Memory B cell (primary cell): ENCODE measurements at regions not wholly inside any gene's neighbourhood (a gene's known extent, or its start where the extent isn't known, plus 50 kb on each side); places are given as distances from the start of the nearest gene placed in this dataset.
"Not testable (repeated sequence)": the region's sequence is repeated elsewhere in the genome, so short reads cannot be mapped to it uniquely, and the experiment has no call there.

ENCODE experiments used
- ATAC-seq: fragments of 150-1000 bp; cut with Tn5 transposase; 2 replicates; pipeline ENCODE4 v1.10.0; 2021; ENCODE audit warnings: low read depth, mild to moderate bottlenecking, moderate library complexity
- DNase-seq, 2 donors: peaks; one replicate each; pipeline ENCODE4 v3.0.0; 2022; ENCODE audit warnings: low spot score in 2 of 2
- H3K27ac Mint-ChIP-seq: one replicate; pipeline ENCODE4 v1.8.0; 2022; ENCODE audit warnings: mild to moderate bottlenecking, moderate library complexity, mixed read lengths
- H3K27me3 Mint-ChIP-seq: one replicate; pipeline ENCODE4 v1.8.0; 2022; ENCODE audit warnings: mixed read lengths
- H3K36me3 Mint-ChIP-seq: one replicate; pipeline ENCODE4 v1.8.0; 2022; ENCODE audit warnings: mild to moderate bottlenecking, mixed read lengths
- H3K4me1 Mint-ChIP-seq: one replicate; pipeline ENCODE4 v1.8.0; 2022; ENCODE audit warnings: mixed read lengths
- H3K4me3 Mint-ChIP-seq: one replicate; pipeline ENCODE4 v1.8.0; 2022; ENCODE audit warnings: mild to moderate bottlenecking, moderate library complexity, mixed read lengths
- H3K9me3 Mint-ChIP-seq: one replicate; pipeline ENCODE4 v1.8.0; 2022; ENCODE audit warnings: mixed read lengths

DNA sequence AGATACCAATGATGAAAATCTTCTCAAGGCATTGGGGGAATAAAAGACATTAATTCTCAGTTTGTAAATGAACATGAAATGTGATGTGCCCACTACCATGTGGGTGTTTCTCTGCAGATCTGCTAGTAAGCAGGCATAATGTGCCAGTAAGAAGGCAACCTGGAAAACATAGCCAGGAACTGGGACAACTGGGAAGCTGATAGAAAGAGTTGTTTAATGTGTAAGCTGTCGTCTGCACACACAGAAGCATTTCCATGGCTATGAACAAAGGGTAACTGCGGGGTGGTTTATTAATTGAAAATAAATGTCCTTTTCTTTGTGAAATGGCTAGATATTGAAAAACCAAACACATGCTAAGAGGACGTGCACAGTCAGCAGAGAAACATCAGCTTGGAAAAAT is 52.0 kb downstream of the ZC3H11B start:
- ATAC-seq (no peak), DNase-seq (no peak)
- no peak overlapping the region for H3K27ac Mint-ChIP-seq
- H3K27me3 Mint-ChIP-seq, result no peaks in the 10 kb centered on the region
- H3K4me1 Mint-ChIP-seq, result no peaks in the 10 kb centered on the region
- no peaks in the 10 kb centered on the region for H3K9me3 Mint-ChIP-seq
- H3K4me3 Mint-ChIP-seq, result no peak overlapping the region
- no peaks in the 10 kb centered on the region for H3K36me3 Mint-ChIP-seq

DNA sequence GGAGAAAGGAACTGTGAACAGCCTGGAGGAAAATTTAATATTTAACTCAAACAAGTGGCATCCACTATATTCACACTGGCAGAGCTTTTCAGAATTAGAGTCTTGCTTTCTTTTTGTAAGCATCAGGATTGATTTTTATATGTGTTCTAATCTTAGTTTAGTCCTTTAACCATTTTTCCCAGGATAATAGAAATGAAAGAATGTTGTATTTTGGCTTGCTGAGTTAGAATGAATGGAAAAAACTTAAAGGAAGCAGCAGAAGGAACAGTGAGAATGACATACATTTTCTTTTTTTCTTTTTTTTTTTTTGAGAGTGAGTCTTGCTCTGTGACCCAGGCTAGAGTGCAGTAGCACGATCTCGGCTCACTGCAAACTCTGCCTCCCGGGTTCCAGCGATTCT is 53.0 kb downstream of the ZC3H11B start:
- ATAC-seq (no peak), DNase-seq (no peak)
- Mint-ChIP-seq H3K4me1 (no peaks in the 10 kb centered on the region), H3K27ac (no peak overlapping the region), H3K27me3 (no peaks in the 10 kb centered on the region), H3K36me3 (no peaks in the 10 kb centered on the region), H3K4me3 (no peak overlapping the region), H3K9me3 (no peaks in the 10 kb centered on the region)

DNA sequence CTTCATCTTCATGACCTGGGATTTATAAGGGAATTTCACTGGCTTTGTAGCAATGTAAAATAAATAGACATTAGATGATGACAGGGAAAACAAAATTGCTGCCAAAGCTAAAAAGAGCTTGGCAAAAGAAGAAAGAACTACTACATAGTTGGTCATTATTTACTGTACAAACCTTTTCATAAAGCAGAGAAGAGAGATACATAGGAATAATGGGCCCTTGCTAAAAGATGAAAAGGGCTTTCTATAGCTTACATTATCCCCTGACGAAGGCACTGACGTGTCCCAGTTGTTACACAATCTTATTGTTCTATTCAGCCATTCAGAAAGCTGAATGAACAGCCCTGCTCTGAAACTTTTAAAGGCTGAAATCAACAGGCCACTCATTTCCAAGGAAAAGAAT is 57.1 kb downstream of the ZC3H11B start:
- ATAC-seq, result no peak
- Mint-ChIP-seq H3K4me1 (no peaks in the 10 kb centered on the region), H3K27ac (no peak overlapping the region), H3K36me3 (no peaks in the 10 kb centered on the region), H3K9me3 (no peaks in the 10 kb centered on the region), H3K4me3 (no peak overlapping the region), H3K27me3 (peaks cover 3% of the 10 kb centered on the region)
- DNase-seq, result no peak

DNA sequence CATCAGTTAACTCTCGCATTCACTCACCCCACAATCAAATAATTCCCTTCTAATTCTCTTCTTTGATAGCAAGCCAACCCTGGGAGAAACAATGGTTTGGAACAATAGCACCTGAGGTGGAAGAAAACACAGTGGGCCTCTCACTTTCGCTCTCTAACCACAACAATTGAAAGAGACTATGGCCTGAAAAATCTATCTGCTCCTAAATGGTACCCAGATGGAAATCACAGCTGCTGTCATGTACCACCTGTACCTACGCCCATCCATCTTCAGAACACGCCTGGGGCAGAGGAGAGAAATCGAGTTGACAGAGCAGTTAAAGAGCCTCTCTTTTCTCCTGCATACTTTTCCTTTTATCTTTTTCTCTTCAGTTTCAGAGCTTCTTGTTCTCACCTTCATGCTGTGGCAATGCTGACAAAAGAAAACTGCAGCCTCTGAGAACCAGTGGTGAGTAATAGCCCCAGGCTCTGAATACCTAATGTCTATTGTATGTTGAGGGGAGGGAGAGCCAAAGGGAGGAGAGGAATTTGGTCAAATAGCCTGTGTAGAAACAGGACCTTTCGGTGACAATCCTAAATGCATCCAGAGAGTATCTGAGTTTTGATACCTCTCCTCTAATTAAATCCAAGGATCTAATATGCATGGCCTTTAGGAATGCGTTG is 57.7 kb downstream of the ZC3H11B start:
- Mint-ChIP-seq H3K4me3 (no peak overlapping the region), H3K9me3 (no peaks in the 10 kb centered on the region), H3K27me3 (peaks cover 3% of the 10 kb centered on the region), H3K36me3 (no peaks in the 10 kb centered on the region), H3K27ac (no peak overlapping the region), H3K4me1 (no peaks in the 10 kb centered on the region)
- DNase-seq (no peak), ATAC-seq (no peak)

DNA sequence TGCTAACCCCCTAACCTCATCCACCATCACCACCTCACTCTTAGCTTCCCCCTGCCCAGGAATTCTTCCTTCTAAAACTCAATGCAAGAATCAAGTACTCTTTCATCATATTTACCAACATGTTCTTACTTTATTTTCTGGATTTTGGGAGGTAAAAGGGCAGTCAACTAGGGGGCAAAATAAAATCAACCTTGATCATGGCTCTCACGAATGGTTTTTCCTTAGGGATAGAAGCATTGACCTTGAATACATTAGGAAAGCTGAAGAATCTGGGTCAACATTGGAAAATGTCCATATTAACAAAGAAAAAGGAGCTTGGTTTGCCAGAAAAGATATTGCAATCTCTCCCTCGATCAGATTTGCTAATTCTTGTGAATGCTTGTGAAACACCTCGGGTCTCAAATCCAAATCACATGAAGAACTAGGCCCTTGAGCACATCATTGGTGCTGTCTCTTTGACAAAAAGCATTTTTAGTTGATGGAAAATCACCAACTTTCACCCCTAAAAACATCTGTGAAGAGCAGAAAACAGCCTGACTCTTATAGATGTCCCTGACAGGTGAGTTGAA is 58.9 kb downstream of the ZC3H11B start:
- Mint-ChIP-seq H3K27ac (no peak overlapping the region), H3K36me3 (no peaks in the 10 kb centered on the region), H3K27me3 (peaks cover 3% of the 10 kb centered on the region), H3K9me3 (no peaks in the 10 kb centered on the region), H3K4me3 (no peak overlapping the region), H3K4me1 (no peaks in the 10 kb centered on the region)
- ATAC-seq (no peak), DNase-seq (no peak)

DNA sequence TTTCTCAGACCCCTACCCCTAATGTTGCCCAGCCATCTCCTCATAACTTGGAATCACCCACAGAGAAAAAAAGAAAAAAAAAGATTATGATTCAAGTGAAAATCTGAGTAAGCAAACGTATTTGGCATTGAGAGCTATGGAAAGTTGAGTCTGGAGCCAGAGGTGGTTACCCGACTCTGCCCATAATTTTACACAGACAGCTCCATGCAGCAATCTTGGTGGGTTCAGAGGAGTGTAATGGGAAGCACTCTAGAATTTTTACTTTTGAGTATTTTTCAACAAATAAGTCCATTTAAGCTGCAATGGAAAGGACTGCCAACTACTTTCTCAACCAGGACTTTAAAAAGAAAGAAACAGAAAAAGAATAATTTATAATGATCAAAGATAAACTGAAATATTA is 62.7 kb downstream of the ZC3H11B start:
- H3K9me3 Mint-ChIP-seq, result no peaks in the 10 kb centered on the region
- no peaks in the 10 kb centered on the region for H3K4me1 Mint-ChIP-seq
- H3K36me3 Mint-ChIP-seq, result no peaks in the 10 kb centered on the region

DNA sequence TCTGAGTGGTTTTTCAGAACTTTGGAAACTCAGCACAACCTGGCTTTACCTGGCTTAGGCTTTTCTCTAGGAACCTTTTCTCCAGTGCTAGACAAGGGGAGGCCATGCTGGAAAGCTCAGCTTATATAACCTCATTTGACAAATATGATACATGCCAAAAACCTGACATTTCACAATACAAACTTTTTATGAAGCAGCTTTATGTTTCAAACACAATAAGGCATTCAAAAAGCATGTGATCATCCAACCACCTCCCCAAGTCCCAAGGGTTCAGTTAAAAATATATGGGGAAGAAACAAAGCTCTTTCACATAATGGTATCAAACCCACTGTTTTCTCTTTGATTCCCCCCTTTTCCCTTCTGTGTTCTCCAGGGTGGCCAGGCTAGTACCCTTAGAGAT is 63.7 kb downstream of the ZC3H11B start:
- Mint-ChIP-seq H3K4me3 (no peak overlapping the region), H3K27ac (no peak overlapping the region), H3K27me3 (peaks cover 4% of the 10 kb centered on the region), H3K4me1 (no peaks in the 10 kb centered on the region), H3K36me3 (no peaks in the 10 kb centered on the region), H3K9me3 (no peaks in the 10 kb centered on the region)
- DNase-seq (no peak), ATAC-seq (no peak)

More for the DNA sequence above, 62.7 kb downstream of the ZC3H11B start:
- Mint-ChIP-seq H3K27ac (no peak overlapping the region), H3K27me3 (peaks cover 4% of the 10 kb centered on the region), H3K4me3 (no peak overlapping the region)
- DNase-seq, result no peak
- ATAC-seq, result no peak

DNA sequence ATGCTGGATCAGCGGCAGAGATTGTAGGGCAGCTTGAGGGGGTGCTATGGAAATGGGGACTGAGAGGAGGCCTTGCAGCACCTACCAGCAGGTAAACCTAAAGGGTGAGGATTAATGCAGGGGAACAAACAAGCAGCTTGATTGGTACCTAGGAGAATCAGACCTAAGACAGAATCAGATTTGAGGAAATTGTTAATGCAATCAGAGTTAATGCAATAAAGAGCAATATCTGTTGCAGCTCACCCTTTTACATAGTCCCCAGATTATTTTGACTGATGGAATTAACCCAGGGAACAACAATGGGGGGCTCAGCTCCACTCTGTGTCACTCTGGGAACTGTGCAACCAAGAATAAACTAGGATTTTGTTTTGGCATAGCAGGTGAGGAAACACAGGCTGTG is 64.5 kb downstream of the ZC3H11B start:
- Mint-ChIP-seq H3K9me3 (no peaks in the 10 kb centered on the region), H3K4me1 (no peaks in the 10 kb centered on the region), H3K27me3 (peaks cover 3% of the 10 kb centered on the region), H3K36me3 (no peaks in the 10 kb centered on the region), H3K4me3 (no peak overlapping the region), H3K27ac (no peak overlapping the region)
- ATAC-seq (no peak), DNase-seq (no peak)

DNA sequence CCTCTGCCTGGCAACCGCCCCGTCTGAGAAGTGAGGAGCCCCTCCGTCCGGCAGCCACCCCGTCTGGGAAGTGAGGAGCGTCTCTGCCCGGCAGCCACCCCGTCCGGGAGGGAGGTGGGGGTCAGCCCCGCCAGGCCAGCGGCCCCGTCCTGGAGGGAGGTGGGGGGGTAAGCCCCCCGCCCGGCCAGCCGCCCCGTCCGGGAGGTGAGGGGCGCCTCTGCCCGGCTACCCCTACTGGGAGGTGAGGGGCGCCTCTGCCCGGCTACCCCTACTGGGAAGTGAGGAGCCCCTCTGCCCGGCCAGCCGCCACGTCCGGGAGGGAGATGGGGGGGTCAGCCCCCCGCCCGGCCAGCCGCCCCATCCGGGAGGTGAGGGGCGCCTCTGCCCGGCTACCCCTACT is 67.1 kb downstream of the ZC3H11B start:
- not testable (repeated sequence) for H3K27me3 Mint-ChIP-seq, H3K4me1 Mint-ChIP-seq, H3K9me3 Mint-ChIP-seq, ATAC-seq, H3K27ac Mint-ChIP-seq, H3K4me3 Mint-ChIP-seq, DNase-seq, H3K36me3 Mint-ChIP-seq

DNA sequence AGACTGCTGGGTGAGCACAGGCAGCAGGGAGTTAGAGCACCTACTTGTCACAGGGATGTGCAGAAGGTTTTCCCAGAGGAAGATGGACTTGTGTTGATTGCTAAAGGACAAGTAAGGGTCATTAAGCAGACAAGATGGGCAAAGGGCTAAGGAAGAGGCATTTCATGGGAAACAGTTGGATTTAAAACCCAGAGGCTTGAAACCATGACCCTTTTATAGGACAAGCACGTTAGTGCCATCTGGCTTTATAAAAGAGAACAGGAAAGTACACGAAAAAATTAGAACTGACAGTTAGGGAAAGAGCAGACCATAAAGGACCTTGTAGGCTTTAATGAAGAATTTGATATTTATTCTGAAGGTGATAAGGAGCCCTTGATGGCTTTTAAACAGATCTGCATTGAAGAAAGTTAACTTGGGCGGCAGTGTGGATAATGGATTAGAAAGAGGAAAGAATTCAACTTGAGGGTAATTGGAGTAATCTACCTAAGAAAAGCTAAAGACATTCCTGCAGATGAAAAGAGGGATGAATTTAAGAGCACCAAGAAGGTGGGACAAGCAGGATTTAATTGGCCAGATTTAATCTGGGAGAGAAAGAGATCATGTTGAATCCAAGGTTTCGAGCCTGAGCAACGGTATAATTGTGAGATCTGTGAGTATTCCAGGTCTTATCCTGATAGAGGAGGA is 68.6 kb downstream of the ZC3H11B start:
- Mint-ChIP-seq H3K36me3 (no peaks in the 10 kb centered on the region), H3K4me1 (no peaks in the 10 kb centered on the region), H3K27me3 (peaks cover 1% of the 10 kb centered on the region), H3K27ac (no peak overlapping the region), H3K9me3 (no peaks in the 10 kb centered on the region), H3K4me3 (no peak overlapping the region)
- DNase-seq (no peak), ATAC-seq (no peak)

DNA sequence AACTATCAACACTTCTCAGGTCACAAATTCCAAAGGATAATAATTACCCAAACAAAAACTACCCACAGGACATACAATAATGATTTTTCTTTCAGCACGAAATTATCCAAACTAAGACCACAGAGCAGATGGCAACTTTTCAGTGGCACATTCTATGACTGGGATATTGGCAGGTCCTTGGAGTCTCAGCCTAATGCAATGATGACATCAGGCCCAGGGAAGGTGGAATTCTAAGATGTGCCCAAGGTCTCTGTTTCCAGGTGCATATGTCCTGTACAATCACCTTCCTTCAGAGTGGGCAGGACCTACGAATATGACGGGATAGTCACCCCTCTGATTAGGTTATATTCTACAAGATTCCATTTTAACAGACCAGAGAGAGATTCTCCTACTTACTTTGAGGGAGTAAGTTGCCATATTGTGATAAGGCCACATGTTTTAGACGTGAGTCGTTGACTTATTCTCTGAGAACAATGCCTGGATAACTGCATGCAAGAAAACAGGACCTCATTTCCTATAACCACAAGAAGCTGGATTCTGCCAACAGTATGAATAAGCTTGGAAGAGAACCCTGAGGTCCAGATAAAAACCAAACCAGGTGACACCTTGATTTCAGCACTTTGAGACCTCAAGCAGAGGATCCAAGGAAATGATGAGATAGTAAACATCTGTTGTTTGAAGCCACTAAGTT is 69.9 kb downstream of the ZC3H11B start:
- no peak overlapping the region for H3K27ac Mint-ChIP-seq
- no peak for ATAC-seq
- no peaks in the 10 kb centered on the region for H3K9me3 Mint-ChIP-seq
- DNase-seq, result no peak
- peaks cover 1% of the 10 kb centered on the region for H3K27me3 Mint-ChIP-seq
- H3K4me1 Mint-ChIP-seq, result no peaks in the 10 kb centered on the region
- H3K4me3 Mint-ChIP-seq, result no peak overlapping the region
- no peaks in the 10 kb centered on the region for H3K36me3 Mint-ChIP-seq

DNA sequence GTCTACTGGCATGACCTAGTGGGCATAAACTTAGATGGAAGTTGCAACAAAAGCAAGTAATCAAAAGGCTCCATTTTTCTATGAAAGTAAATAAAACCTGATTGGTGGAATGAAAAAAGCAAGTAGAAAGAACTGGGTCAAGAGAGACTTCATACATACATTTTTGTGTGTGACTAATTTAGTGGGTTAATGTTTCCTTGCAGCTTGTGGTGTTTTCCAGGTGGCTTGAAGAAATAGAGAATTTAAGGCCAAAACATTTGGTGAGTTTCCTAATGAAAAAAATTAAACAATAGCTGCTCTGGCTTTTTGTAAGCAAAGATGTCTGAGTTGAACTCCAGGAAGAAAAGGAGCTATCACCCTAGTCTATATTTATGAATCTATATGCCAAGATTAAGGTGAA is 71.0 kb downstream of the ZC3H11B start:
- no peak overlapping the region for H3K4me3 Mint-ChIP-seq
- ATAC-seq, result no peak

DNA sequence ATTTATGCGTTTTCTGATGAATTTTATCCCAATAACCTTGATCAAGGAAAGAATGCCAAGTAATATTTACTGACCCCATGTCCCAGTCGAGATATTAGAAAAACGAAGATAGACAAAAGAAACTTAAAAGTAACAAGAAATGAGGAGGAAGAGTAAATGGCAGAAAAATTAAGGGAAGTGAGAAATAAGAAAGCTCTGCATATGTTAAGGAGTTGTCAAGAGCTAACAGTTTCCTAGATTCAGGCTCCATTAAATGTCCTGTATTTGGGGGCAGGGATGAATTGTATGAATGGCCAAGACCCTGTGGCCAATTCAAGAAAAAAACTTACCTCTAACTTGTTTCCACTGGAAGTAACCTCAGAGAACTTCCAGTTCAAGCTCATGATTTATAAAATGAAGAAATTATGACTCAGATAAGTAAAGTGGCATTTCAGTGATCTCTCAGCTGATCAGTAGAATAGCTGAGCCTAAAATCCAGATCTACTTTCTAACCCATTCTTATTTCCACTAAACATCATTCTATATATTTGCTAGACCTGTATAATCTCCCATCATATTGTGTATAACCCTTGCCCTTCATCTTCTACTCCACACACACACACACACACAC is 73.2 kb downstream of the ZC3H11B start:
- ATAC-seq, result no peak

More for the DNA sequence above, 71.0 kb downstream of the ZC3H11B start:
- Mint-ChIP-seq H3K27me3 (no peaks in the 10 kb centered on the region), H3K36me3 (no peaks in the 10 kb centered on the region), H3K9me3 (no peaks in the 10 kb centered on the region), H3K4me1 (no peaks in the 10 kb centered on the region), H3K27ac (no peak overlapping the region)
- no peak for DNase-seq

DNA sequence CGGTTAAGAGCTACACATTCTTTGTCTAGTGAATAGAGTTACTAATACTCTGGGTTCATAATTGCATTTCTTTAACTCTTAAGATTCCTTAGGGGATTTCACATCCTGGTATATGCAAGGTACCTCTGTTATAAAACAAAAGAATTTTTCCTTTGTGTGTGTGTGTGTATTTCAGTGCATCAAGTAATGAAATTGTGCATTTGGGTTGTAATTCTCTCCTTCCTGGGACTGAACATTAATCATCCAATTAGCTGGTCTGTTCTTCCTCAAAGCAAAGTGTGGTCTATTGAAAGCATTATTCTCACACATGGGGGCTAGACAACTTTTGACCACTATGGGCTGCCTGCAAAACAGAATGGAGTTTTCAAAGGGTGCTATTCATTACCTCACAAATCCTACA is 74.0 kb downstream of the ZC3H11B start:
- no peak for DNase-seq
- Mint-ChIP-seq H3K27ac (no peak overlapping the region), H3K4me3 (no peak overlapping the region), H3K27me3 (no peaks in the 10 kb centered on the region), H3K9me3 (no peaks in the 10 kb centered on the region), H3K36me3 (no peaks in the 10 kb centered on the region), H3K4me1 (no peaks in the 10 kb centered on the region)
- ATAC-seq, result no peak

More for the DNA sequence above, 73.2 kb downstream of the ZC3H11B start:
- DNase-seq, result no peak
- no peaks in the 10 kb centered on the region for H3K27me3 Mint-ChIP-seq
- no peak overlapping the region for H3K27ac Mint-ChIP-seq
- no peaks in the 10 kb centered on the region for H3K9me3 Mint-ChIP-seq
- no peak overlapping the region for H3K4me3 Mint-ChIP-seq
- H3K4me1 Mint-ChIP-seq, result no peaks in the 10 kb centered on the region
- no peaks in the 10 kb centered on the region for H3K36me3 Mint-ChIP-seq
